ENCODE measurements at regions not wholly inside any gene's neighbourhood (a gene's known extent, or its start where the extent isn't known, plus 50 kb on each side); places are given as distances from the start of the nearest gene placed in this dataset.

- TF ChIP-seq CTCF (IDR thresholded peaks at IDR 0.05) (no peak), RELA (CRISPR knock-in tag; IDR thresholded peaks at IDR 0.05; ENCODE audit: borderline replicate concordance) (no peak), HMGXB4 (CRISPR knock-in tag; IDR thresholded peaks at IDR 0.05) (no peak), NR2C2 (CRISPR knock-in tag; IDR thresholded peaks at IDR 0.05) (no peak), USF2 (CRISPR knock-in tag; IDR thresholded peaks at IDR 0.05) (no peak), NFYB (CRISPR knock-in tag; conservative IDR thresholded peaks at IDR 0.05; ENCODE audit: low read depth) (no peak), ZNF423 (CRISPR knock-in tag; IDR thresholded peaks at IDR 0.05) (no peak), ZMAT4 (CRISPR knock-in tag; IDR thresholded peaks at IDR 0.05) (no peak), MAX (CRISPR knock-in tag; IDR thresholded peaks at IDR 0.05) (no peak), USF1 (CRISPR knock-in tag; IDR thresholded peaks at IDR 0.05) (no peak), ZNF317 (CRISPR knock-in tag; IDR thresholded peaks at IDR 0.05; ENCODE audit: borderline replicate concordance, low read depth) (no peak), CREB1 (CRISPR knock-in tag; IDR thresholded peaks at IDR 0.05) (no peak)
Measured at GRCh38 chr17:63151941-63152523, 186.0 kb downstream of the TANC2 start.

Measured in WTC11 (cell line).